ENCODE measurements at regions not wholly inside any gene's neighbourhood (a gene's known extent, or its start where the extent isn't known, plus 50 kb on each side); places are given as distances from the start of the nearest gene placed in this dataset.

DNA sequence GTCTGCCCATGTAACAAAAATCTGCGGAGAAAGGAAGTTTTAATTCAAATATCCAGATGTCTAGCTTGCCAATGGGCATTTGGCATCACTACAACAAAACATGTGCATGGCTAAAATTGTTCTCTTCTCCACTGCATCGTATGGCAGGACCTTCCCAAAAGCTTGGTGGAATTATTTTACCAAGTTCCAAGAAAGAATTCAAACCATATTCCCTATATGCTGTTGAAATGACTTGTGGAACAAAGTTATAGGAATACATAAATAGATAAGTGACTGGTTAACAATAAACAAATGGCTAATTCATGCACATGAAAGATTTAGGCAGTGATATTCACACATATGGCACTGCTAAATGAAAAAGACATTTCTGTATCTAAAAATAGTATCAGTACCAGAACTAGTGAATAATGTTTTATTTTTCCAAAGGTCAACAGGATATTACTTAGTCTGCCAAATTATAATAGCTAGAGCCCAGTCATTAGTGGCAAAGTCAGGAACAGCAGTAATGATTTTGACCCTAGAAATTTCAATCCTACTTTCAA is 425.4 kb upstream of the VRK2 start:
- no peak for TF ChIP-seq POLR2A (IDR thresholded peaks at IDR 0.05)
- TF ChIP-seq, protein P1, sequence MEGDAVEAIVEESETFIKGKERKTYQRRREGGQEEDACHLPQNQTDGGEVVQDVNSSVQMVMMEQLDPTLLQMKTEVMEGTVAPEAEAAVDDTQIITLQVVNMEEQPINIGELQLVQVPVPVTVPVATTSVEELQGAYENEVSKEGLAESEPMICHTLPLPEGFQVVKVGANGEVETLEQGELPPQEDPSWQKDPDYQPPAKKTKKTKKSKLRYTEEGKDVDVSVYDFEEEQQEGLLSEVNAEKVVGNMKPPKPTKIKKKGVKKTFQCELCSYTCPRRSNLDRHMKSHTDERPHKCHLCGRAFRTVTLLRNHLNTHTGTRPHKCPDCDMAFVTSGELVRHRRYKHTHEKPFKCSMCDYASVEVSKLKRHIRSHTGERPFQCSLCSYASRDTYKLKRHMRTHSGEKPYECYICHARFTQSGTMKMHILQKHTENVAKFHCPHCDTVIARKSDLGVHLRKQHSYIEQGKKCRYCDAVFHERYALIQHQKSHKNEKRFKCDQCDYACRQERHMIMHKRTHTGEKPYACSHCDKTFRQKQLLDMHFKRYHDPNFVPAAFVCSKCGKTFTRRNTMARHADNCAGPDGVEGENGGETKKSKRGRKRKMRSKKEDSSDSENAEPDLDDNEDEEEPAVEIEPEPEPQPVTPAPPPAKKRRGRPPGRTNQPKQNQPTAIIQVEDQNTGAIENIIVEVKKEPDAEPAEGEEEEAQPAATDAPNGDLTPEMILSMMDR (IDR thresholded peaks at IDR 0.05): no peak

All from ovary (tissue), 3 donors.